ENCODE measurements at regions not wholly inside any gene's neighbourhood (a gene's known extent, or its start where the extent isn't known, plus 50 kb on each side); places are given as distances from the start of the nearest gene placed in this dataset.

GRCh38 chr16:63292036-63292435 is 1255.8 kb upstream of the CDH8 start:
- intact Hi-C loops (cut with micrococcal nuclease; ENCODE audit: unreplicated experiment) = no loop called here
- no peaks in the 10 kb centered on the region for H3K9me3 Mint-ChIP-seq (ENCODE audit: unreplicated experiment)
- CTCF ChIA-PET = no interaction called here

DNA sequence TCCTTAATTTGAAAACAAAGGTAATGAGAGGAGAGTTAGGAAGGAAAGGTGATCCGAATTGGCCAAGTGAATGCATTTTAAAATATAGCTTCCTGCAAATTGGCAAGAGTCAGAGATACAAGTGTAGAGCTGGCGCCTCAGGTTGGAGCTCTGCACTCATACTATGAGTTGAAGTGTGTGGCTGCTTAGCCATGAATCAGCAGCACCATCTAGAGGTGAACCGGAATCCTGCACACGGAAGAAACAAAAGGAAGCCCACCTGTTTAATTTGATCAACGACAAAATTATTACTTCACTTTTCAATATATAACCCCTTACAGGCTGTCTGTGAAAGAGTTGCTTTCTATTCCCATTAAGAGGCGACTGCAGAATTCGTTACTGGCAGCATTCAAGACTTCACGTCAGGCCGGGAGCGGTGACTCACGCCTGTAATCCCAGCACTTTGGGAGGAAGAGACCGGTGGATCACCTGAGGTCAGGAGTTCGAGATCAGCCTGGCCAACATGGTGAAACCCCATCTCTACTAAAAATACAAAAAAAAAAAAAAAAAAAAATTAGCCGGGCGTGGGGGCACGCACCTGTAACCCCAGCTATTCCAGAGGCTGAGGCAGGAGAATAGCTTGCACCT is 1253.7 kb upstream of the CDH8 start:
- CTCF ChIA-PET = interaction anchor here (0.7 to 1.8 kb wide), 5 partner anchors 25 to 1100 kb away, joined by 3 to 31 read pairs (median 3); no protein-coding TSS in a partner anchor
- POLR2A ChIA-PET = no interaction called here
- Mint-ChIP-seq H3K4me1 (ENCODE audit: low read depth, unreplicated experiment) (no peaks in the 10 kb centered on the region), H3K27me3 (ENCODE audit: insufficient read depth, unreplicated experiment) (peaks cover 4% of the 10 kb centered on the region), H3K9me3 (ENCODE audit: unreplicated experiment) (no peaks in the 10 kb centered on the region), H3K4me3 (ENCODE audit: unreplicated experiment) (no peak overlapping the region), H3K36me3 (ENCODE audit: insufficient read depth, unreplicated experiment) (no peaks in the 10 kb centered on the region), H3K27ac (ENCODE audit: unreplicated experiment) (no peak overlapping the region)
- DNase-seq = peak; percentile 53 to 67
- Histone ChIP-seq H3K4me1 (no peaks in the 10 kb centered on the region), H3K4me3 (ENCODE audit: low read depth, low read length) (no peak overlapping the region), H3K9me3 (no peaks in the 10 kb centered on the region), H3K27me3 (replicated peaks; ENCODE audit: control insufficient read depth, insufficient read depth, low read length) (peaks cover 1% of the 10 kb centered on the region; the same call in 1 of the 2 replicates), H3K36me3 (ENCODE audit: control insufficient read depth, insufficient read depth, low read length) (no peaks in the 10 kb centered on the region)
- intact Hi-C loops (cut with micrococcal nuclease; ENCODE audit: unreplicated experiment) = loop anchor here (1.0 kb wide), 1 partner anchor 229 kb away; no protein-coding TSS in a partner anchor
- no TSS peak for BruUV-seq (replicated peaks)
- TF ChIP-seq CTCF (IDR thresholded peaks at IDR 0.05; ENCODE audit: insufficient read depth in 1 of 2, low read depth in 1 of 2, low read length in 1 of 2, severe bottlenecking in 1 of 2, unreplicated experiment in 1 of 2) = peak; percentile 89 to 93

More at GRCh38 chr16:63292036-63292435, 1255.8 kb upstream of the CDH8 start:
- peaks cover 1% of the 10 kb centered on the region; the same call in 1 of the 2 replicates for H3K27me3 ChIP-seq (replicated peaks; ENCODE audit: control insufficient read depth, insufficient read depth, low read length)
- H3K4me3 ChIP-seq (ENCODE audit: low read depth, low read length) = no peak overlapping the region
- H3K36me3 ChIP-seq (ENCODE audit: control insufficient read depth, insufficient read depth, low read length) = no peaks in the 10 kb centered on the region
- BruUV-seq (replicated peaks) = no TSS peak
- no peak for DNase-seq
- no peaks in the 10 kb centered on the region for H3K4me1 ChIP-seq
- no peaks in the 10 kb centered on the region for H3K36me3 Mint-ChIP-seq (ENCODE audit: insufficient read depth, unreplicated experiment)
- POLR2A ChIA-PET = no interaction called here
- no peaks in the 10 kb centered on the region for H3K9me3 ChIP-seq
- H3K4me3 Mint-ChIP-seq (ENCODE audit: unreplicated experiment) = no peak overlapping the region
- no peaks in the 10 kb centered on the region for H3K4me1 Mint-ChIP-seq (ENCODE audit: low read depth, unreplicated experiment)
- TF ChIP-seq CTCF (IDR thresholded peaks at IDR 0.05; ENCODE audit: insufficient read depth in 1 of 2, low read depth in 1 of 2, low read length in 1 of 2, severe bottlenecking in 1 of 2, unreplicated experiment in 1 of 2) = no peak
- H3K27me3 Mint-ChIP-seq (ENCODE audit: insufficient read depth, unreplicated experiment) = peaks cover 4% of the 10 kb centered on the region
- no peak overlapping the region for H3K27ac Mint-ChIP-seq (ENCODE audit: unreplicated experiment)

- intact Hi-C loops (cut with micrococcal nuclease; ENCODE audit: unreplicated experiment) = no loop called here
- H3K9me3 ChIP-seq = no peaks in the 10 kb centered on the region
- Mint-ChIP-seq H3K27ac (ENCODE audit: unreplicated experiment) (no peak overlapping the region), H3K4me3 (ENCODE audit: unreplicated experiment) (no peak overlapping the region), H3K27me3 (ENCODE audit: insufficient read depth, unreplicated experiment) (peaks cover 2% of the 10 kb centered on the region), H3K4me1 (ENCODE audit: low read depth, unreplicated experiment) (no peaks in the 10 kb centered on the region), H3K9me3 (ENCODE audit: unreplicated experiment) (no peaks in the 10 kb centered on the region), H3K36me3 (ENCODE audit: insufficient read depth, unreplicated experiment) (no peaks in the 10 kb centered on the region)
- H3K4me1 ChIP-seq = no peaks in the 10 kb centered on the region
- POLR2A ChIA-PET = no interaction called here
- no peak for TF ChIP-seq CTCF (IDR thresholded peaks at IDR 0.05; ENCODE audit: insufficient read depth in 1 of 2, low read depth in 1 of 2, low read length in 1 of 2, severe bottlenecking in 1 of 2, unreplicated experiment in 1 of 2)
- H3K4me3 ChIP-seq (ENCODE audit: low read depth, low read length) = no peak overlapping the region
- no peaks in the 10 kb centered on the region for H3K36me3 ChIP-seq (ENCODE audit: control insufficient read depth, insufficient read depth, low read length)
- CTCF ChIA-PET = no interaction called here
- H3K27me3 ChIP-seq (replicated peaks; ENCODE audit: control insufficient read depth, insufficient read depth, low read length) = peaks cover 1% of the 10 kb centered on the region; the same call in 1 of the 2 replicates
- BruUV-seq (replicated peaks) = no TSS peak
- DNase-seq = no peak
Observed at GRCh38 chr16:63287401-63287800, 1251.2 kb upstream of the CDH8 start.
